Trophoblast cell (in vitro differentiated cells and primary cell): ENCODE measurements at regions not wholly inside any gene's neighbourhood (a gene's known extent, or its start where the extent isn't known, plus 50 kb on each side); places are given as distances from the start of the nearest gene placed in this dataset.
"Not testable (repeated sequence)": the region's sequence is repeated elsewhere in the genome, so short reads cannot be mapped to it uniquely, and the experiment has no call there.

Experiments
- DNase-seq, 2 donors: peaks; one replicate each; pipeline ENCODE4 v3.0.0-alpha.2; 2016
- H2AFZ ChIP-seq: 2 replicates; pipeline ENCODE4 v1.6.1; 2013; ENCODE audit warnings: low read length, moderate library complexity, mild to moderate bottlenecking; ENCODE audit not compliant: insufficient read depth, poor library complexity
- H2AK5ac ChIP-seq: 2 replicates; pipeline ENCODE4 v1.6.1; 2013; ENCODE audit warnings: mild to moderate bottlenecking, low read length
- H2BK120ac ChIP-seq: 2 replicates; pipeline ENCODE4 v1.6.1; 2013; ENCODE audit warnings: low read length, mild to moderate bottlenecking, moderate library complexity; ENCODE audit not compliant: insufficient read depth, poor library complexity
- H2BK12ac ChIP-seq: 2 replicates; pipeline ENCODE4 v1.6.1; 2013; ENCODE audit warnings: mild to moderate bottlenecking, low read length, moderate library complexity
- H2BK5ac ChIP-seq: 2 replicates; pipeline ENCODE4 v1.6.1; 2013; ENCODE audit warnings: low read length, low read depth, moderate library complexity, mild to moderate bottlenecking; ENCODE audit not compliant: poor library complexity
- H3K14ac ChIP-seq: 2 replicates; pipeline ENCODE4 v1.6.1; 2013; ENCODE audit warnings: mild to moderate bottlenecking, low read length
- H3K18ac ChIP-seq: 2 replicates; pipeline ENCODE4 v1.6.1; 2013; ENCODE audit warnings: mild to moderate bottlenecking, low read length
- H3K23ac ChIP-seq: 2 replicates; pipeline ENCODE4 v1.6.1; 2013; ENCODE audit warnings: low read length
- H3K27ac ChIP-seq: 2 replicates; pipeline ENCODE4 v1.5.1; 2013; ENCODE audit warnings: low read depth, mild to moderate bottlenecking, inconsistent platforms, low read length, moderate library complexity
- H3K27me3 ChIP-seq: 2 replicates; pipeline ENCODE4 v1.6.1; 2013; ENCODE audit warnings: inconsistent platforms, mild to moderate bottlenecking, low read length, moderate library complexity; ENCODE audit not compliant: insufficient read depth
- H3K36me3 ChIP-seq, 2 experiments: 1 replicate in 1 of 2; 2 replicates in 1 of 2; pipeline ENCODE4 v1.6.1; 2013; ENCODE audit warnings: low read length in 2 of 2, mild to moderate bottlenecking in 2 of 2, moderate library complexity in 1 of 2; ENCODE audit not compliant: insufficient read depth in 2 of 2, control insufficient read depth in 1 of 2
- H3K4ac ChIP-seq: 2 replicates; pipeline ENCODE4 v1.6.1; 2013; ENCODE audit warnings: low read depth, mild to moderate bottlenecking, low read length, moderate library complexity
- H3K4me1 ChIP-seq, 2 experiments: 1 replicate in 1 of 2; 2 replicates in 1 of 2; pipeline ENCODE4 v1.6.1; 2013; ENCODE audit warnings: low read length in 2 of 2, mild to moderate bottlenecking in 2 of 2, moderate library complexity in 1 of 2; ENCODE audit not compliant: insufficient read depth in 2 of 2, control insufficient read depth in 1 of 2
- H3K4me2 ChIP-seq: 2 replicates; pipeline ENCODE4 v1.6.1; 2013; ENCODE audit warnings: inconsistent platforms, mild to moderate bottlenecking, low read length, moderate library complexity
- H3K4me3 ChIP-seq: 2 replicates; pipeline ENCODE4 v1.5.1; 2013; ENCODE audit warnings: mild to moderate bottlenecking, low read depth, low read length, inconsistent platforms
- H3K79me1 ChIP-seq: one replicate; pipeline ENCODE4 v1.6.1; 2013; ENCODE audit warnings: low read length
- H3K79me2 ChIP-seq: 2 replicates; pipeline ENCODE4 v1.6.1; 2013; ENCODE audit warnings: low read length, mild to moderate bottlenecking; ENCODE audit not compliant: control insufficient read depth, insufficient read depth, poor library complexity
- H3K9ac ChIP-seq: 2 replicates; pipeline ENCODE4 v1.6.1; 2013; ENCODE audit warnings: mild to moderate bottlenecking, low read length
- H3K9me3 ChIP-seq: 2 replicates; pipeline ENCODE4 v1.6.1; 2013; ENCODE audit warnings: low read depth, mild to moderate bottlenecking, control low read depth, inconsistent platforms, low read length; ENCODE audit not compliant: insufficient read depth
- H4K12ac ChIP-seq: 2 replicates; pipeline ENCODE4 v1.6.1; 2013; ENCODE audit warnings: low read depth, mild to moderate bottlenecking, low read length, moderate library complexity
- H4K8ac ChIP-seq: 2 replicates; pipeline ENCODE4 v1.6.1; 2013; ENCODE audit warnings: low read depth, mild to moderate bottlenecking, low read length, moderate library complexity
- H4K91ac ChIP-seq: one replicate; pipeline ENCODE4 v1.6.1; 2013; ENCODE audit warnings: low read depth, mild to moderate bottlenecking, low read length, moderate library complexity
- WGBS: extraction: QIAGEN DNeasy Blood & Tissue Kit; methylation state at CpG from one replicate; pipeline ENCODE4 v1.1.7; 2013; ENCODE audit warnings: missing lambda C conversion rate; ENCODE audit not compliant: insufficient read length, insufficient coverage; ENCODE audit errors: extremely low coverage; 5-methylcytosine and 5-hydroxymethylcytosine counted together

DNA sequence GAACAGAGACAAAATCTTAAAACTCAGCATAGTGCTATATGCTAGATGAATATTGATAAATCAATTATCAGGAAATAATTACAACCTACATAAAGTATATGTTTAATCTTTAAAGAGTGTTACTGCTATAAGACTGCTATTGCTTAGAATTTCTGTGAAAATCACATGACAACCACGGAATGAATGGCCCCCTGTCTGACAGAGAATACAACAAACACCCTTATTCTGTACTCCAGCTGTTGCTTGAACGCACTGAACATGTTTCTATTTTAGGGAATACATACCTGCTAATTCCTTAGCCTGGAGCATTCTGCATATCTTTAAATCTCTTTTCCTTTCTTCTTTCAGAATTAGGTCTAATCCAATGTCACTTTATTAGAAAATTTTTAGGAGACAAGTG is 452.4 kb upstream of the PHF14 start:
- Histone ChIP-seq H3K4me1 (no peaks in the 10 kb centered on the region), H2BK120ac (no peak overlapping the region), H3K4me2 (no peak overlapping the region), H2AFZ (no peak overlapping the region), H3K27me3 (no peaks in the 10 kb centered on the region), H3K23ac (no peak overlapping the region), H4K91ac (no peak overlapping the region), H2BK12ac (no peak overlapping the region), H3K4ac (no peak overlapping the region), H3K79me2 (no peaks in the 10 kb centered on the region), H3K14ac (no peak overlapping the region), H4K8ac (no peak overlapping the region), H4K12ac (no peak overlapping the region), H3K36me3 (no peaks in the 10 kb centered on the region), H3K27ac (no peak overlapping the region), H3K18ac (no peak overlapping the region), H3K4me3 (no peak overlapping the region), H3K9me3 (no peaks in the 10 kb centered on the region), H3K79me1 (no peaks in the 10 kb centered on the region), H3K9ac (no peak overlapping the region), H2AK5ac (no peak overlapping the region), H2BK5ac (no peak overlapping the region)
- no CpG with 5 or more reads among the region's 2 CpGs for WGBS
- no peak for DNase-seq

DNA sequence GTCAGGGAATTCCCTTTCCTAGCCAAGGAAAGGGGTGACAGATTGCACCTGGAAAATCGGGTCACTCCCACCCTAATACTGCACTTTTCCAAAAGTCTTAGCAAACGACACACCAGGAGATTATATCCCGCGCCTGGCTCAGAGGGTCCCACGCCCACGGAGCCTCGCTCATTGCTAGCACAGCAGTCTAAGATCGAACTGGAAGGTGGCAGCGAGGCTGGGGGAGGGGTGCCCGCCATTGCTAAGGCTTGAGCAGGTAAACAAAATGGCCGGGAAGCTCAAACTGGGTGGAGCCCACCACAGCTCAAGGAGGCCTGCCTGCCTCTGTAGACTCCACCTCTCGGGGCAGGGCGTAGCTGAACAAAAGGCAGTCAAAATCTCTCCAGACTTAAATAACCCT is 440.2 kb upstream of the PHF14 start:
- not testable (repeated sequence) for H3K18ac ChIP-seq, H3K4me1 ChIP-seq, H3K9ac ChIP-seq, DNase-seq, H3K36me3 ChIP-seq, H2BK12ac ChIP-seq, H3K9me3 ChIP-seq, H2BK120ac ChIP-seq, H3K27ac ChIP-seq, H2BK5ac ChIP-seq, H4K8ac ChIP-seq, H3K23ac ChIP-seq, H3K79me1 ChIP-seq, H2AK5ac ChIP-seq, H4K91ac ChIP-seq, H3K27me3 ChIP-seq, H3K4ac ChIP-seq, H3K4me2 ChIP-seq, H2AFZ ChIP-seq, H4K12ac ChIP-seq, H3K14ac ChIP-seq, H3K4me3 ChIP-seq, H3K79me2 ChIP-seq
- no CpG with 5 or more reads among the region's 13 CpGs for WGBS

DNA sequence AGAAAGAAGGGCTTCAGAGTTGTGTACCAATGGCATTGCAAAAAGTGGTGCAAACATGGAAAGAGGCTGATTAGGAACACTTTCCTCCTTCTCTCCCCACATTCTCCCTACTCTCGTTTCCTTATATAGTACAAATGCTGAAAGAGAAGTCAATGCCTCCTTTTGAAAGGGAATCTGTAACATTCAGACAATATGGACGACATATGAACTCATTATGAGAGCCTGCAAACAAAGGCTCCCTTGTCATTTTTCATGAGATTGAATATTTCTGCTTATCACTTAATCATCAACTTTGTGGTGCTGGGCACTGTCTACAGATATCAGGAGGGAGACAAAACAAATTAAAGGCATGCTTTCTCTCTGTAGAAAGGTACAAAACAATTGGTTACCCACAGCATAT is 437.1 kb upstream of the PHF14 start:
- H3K4me1 ChIP-seq = no peaks in the 10 kb centered on the region
- no peak overlapping the region for H2BK120ac ChIP-seq
- no peak overlapping the region for H3K4ac ChIP-seq
- H2AFZ ChIP-seq = no peak overlapping the region
- no peak overlapping the region for H3K23ac ChIP-seq
- H4K91ac ChIP-seq = no peak overlapping the region
- H2BK12ac ChIP-seq = no peak overlapping the region
- no peak overlapping the region for H4K8ac ChIP-seq
- no peak overlapping the region for H2AK5ac ChIP-seq
- H3K9ac ChIP-seq = no peak overlapping the region
- no peak overlapping the region for H3K27ac ChIP-seq
- no peaks in the 10 kb centered on the region for H3K79me2 ChIP-seq
- no peak overlapping the region for H3K4me2 ChIP-seq
- no peaks in the 10 kb centered on the region for H3K27me3 ChIP-seq
- H3K9me3 ChIP-seq = peaks cover 3% of the 10 kb centered on the region
- no peak overlapping the region for H3K4me3 ChIP-seq
- H3K79me1 ChIP-seq = no peaks in the 10 kb centered on the region
- no peak overlapping the region for H2BK5ac ChIP-seq
- H3K36me3 ChIP-seq = no peaks in the 10 kb centered on the region
- no peak overlapping the region for H3K18ac ChIP-seq
- H3K14ac ChIP-seq = no peak overlapping the region
- no peak overlapping the region for H4K12ac ChIP-seq
- DNase-seq = no peak
- no CpG with 5 or more reads among the region's 2 CpGs for WGBS

DNA sequence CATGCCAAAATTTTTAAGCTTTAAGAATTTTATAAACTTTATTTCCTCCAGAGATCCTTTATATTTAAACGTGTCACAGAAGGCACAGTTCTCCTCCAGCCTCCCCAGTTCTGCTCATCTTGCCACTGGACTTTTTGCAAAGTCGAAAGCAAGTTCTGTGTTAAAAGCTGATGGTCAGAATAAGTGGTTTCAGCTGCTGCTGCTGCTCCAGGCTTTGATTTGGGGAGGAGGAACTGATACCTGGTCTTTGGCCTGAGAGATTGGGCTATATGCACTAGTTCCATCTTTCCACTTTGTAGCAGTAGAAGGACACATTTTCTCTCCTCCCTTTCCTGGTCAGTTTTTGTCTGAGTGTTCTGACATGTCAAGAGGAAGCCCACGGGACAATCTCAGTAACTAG is 435.9 kb upstream of the PHF14 start:
- no peak overlapping the region for H4K91ac ChIP-seq
- H3K4me2 ChIP-seq = no peak overlapping the region
- H3K23ac ChIP-seq = no peak overlapping the region
- WGBS = no CpG with 5 or more reads among the region's 3 CpGs
- no peak overlapping the region for H2AFZ ChIP-seq
- H3K4me3 ChIP-seq = no peak overlapping the region
- peaks cover 3% of the 10 kb centered on the region for H3K9me3 ChIP-seq
- no peaks in the 10 kb centered on the region for H3K79me2 ChIP-seq
- H3K27me3 ChIP-seq = no peaks in the 10 kb centered on the region
- H2AK5ac ChIP-seq = no peak overlapping the region
- H2BK120ac ChIP-seq = no peak overlapping the region
- H3K27ac ChIP-seq = no peak overlapping the region
- H4K8ac ChIP-seq = no peak overlapping the region
- H3K18ac ChIP-seq = no peak overlapping the region
- no peak overlapping the region for H3K4ac ChIP-seq
- no peak for DNase-seq
- no peak overlapping the region for H2BK5ac ChIP-seq
- no peak overlapping the region for H2BK12ac ChIP-seq
- H3K36me3 ChIP-seq = no peaks in the 10 kb centered on the region
- no peak overlapping the region for H3K9ac ChIP-seq
- H3K79me1 ChIP-seq = no peaks in the 10 kb centered on the region
- no peak overlapping the region for H4K12ac ChIP-seq
- no peak overlapping the region for H3K14ac ChIP-seq
- no peaks in the 10 kb centered on the region for H3K4me1 ChIP-seq
